Right lobe of liver (tissue), 6 donors: ENCODE measurements at regions not wholly inside any gene's neighbourhood (a gene's known extent, or its start where the extent isn't known, plus 50 kb on each side); places are given as distances from the start of the nearest gene placed in this dataset.

Experiments used
- ATAC-seq, 4 donors: fragments of 200-7000 bp; cut with Tn5 transposase; one replicate each; pipeline ENCODE4 v1.9.1; 2020; ENCODE audit warnings: mild to moderate bottlenecking in 4 of 4, moderate library complexity in 4 of 4
- DNase-seq, 3 donors: peaks; one replicate each; pipeline ENCODE4 v3.0.0-alpha.2; 2020
- H3K27ac ChIP-seq, 3 donors: fragments of 200-600 bp; one replicate each; pipeline ENCODE4 v1.8.0; 2022
- H3K27me3 ChIP-seq, 2 donors: fragments of 200-600 bp; one replicate each; pipeline ENCODE4 v1.8.0; 2022
- H3K36me3 ChIP-seq, 4 donors: fragments of 200-600 bp; sonication (generic) in 1 of 4; one replicate each; pipeline versions ENCODE4 v1.5.1 to v1.8.0; 2017 to 2022; ENCODE audit warnings: control low read depth in 1 of 4
- H3K4me1 ChIP-seq, 4 donors: fragments of 200-600 bp; sonication (generic) in 1 of 4; one replicate each; pipeline versions ENCODE4 v1.5.1 to v1.8.0; 2017 to 2022; ENCODE audit warnings: control low read depth in 1 of 4
- H3K4me3 ChIP-seq, 3 donors: fragments of 200-600 bp; one replicate each; pipeline ENCODE4 v1.8.0; 2022
- H3K9me3 ChIP-seq, 4 donors: fragments of 200-600 bp; sonication (generic) in 1 of 4; one replicate each; pipeline versions ENCODE4 v1.5.1 to v1.8.0; 2017 to 2022; ENCODE audit warnings: control low read depth in 1 of 4
- CTCF ChIP-seq, 4 donors: fragments of 200-600 bp in 3 of 4; fragments of 450-650 bp in 1 of 4; IDR thresholded peaks; one replicate each; pipeline versions ENCODE4 v1.5.1 to v1.8.0; 2016 to 2022; ENCODE audit warnings: antibody characterized with exemption in 4 of 4, mild to moderate bottlenecking in 2 of 4
- POLR2A ChIP-seq: fragments of 450-650 bp; IDR thresholded peaks from one replicate; pipeline ENCODE4 v1.6.1; 2017; ENCODE audit warnings: antibody characterized with exemption, mild to moderate bottlenecking
- WGBS: methylation state at CpG from one replicate; pipeline ENCODE4 v1.1.6; 2018; ENCODE audit warnings: low coverage, low lambda C conversion rate; ENCODE audit not compliant: insufficient coverage; ENCODE audit errors: missing lambda C conversion rate; 5-methylcytosine and 5-hydroxymethylcytosine counted together
- intact Hi-C, 2 donors: fragments of 100-400 bp; cut with DNase I; formaldehyde crosslinking; loops; one replicate each; pipeline versions ENCODE4 v1.11.2 to v1.14.1; 2022
- donor health status: DM: no; HTN: yes; CAD: no.
- donor health status: DM: no; HTN: no; CAD: no.
- donor health status: DM: no; HTN: no; CAD: no.
- donor health status: DM: no; HTN: yes; CAD: no.
- donor health status: DM: no; HTN: yes; CAD: no.

GRCh38 chr4:175422331-175422730 lies 389.7 kb downstream of the GPM6A start:
- intact Hi-C loops: no loop called here
- WGBS: 56% methylated on average over 2 of the region's 2 CpGs
- no peak for DNase-seq
- Histone ChIP-seq H3K4me3 (no peak overlapping the region), H3K36me3 (no peaks in the 10 kb centered on the region), H3K27me3 (no peaks in the 10 kb centered on the region), H3K9me3 (no peaks in the 10 kb centered on the region), H3K27ac (no peak overlapping the region), H3K4me1 (no peaks in the 10 kb centered on the region)
- TF ChIP-seq CTCF (IDR thresholded peaks at IDR 0.05) (no peak), POLR2A (no peak)
- ATAC-seq: no peak

GRCh38 chr4:175424111-175424510 lies 388.0 kb downstream of the GPM6A start:
- Histone ChIP-seq H3K27ac (no peak overlapping the region), H3K4me1 (no peaks in the 10 kb centered on the region), H3K9me3 (no peaks in the 10 kb centered on the region), H3K27me3 (no peaks in the 10 kb centered on the region), H3K4me3 (no peak overlapping the region), H3K36me3 (no peaks in the 10 kb centered on the region)
- intact Hi-C loops: no loop called here
- no peak for DNase-seq
- ATAC-seq: no peak
- TF ChIP-seq POLR2A (no peak), CTCF (IDR thresholded peaks at IDR 0.05) (no peak)
- WGBS: 61% methylated on average over 4 of the region's 4 CpGs

GRCh38 chr4:175427751-175428150 lies 384.3 kb downstream of the GPM6A start:
- WGBS: 92% methylated on average over 2 of the region's 44 CpGs
- intact Hi-C loops: no loop called here
- no peak overlapping the region for H3K27ac ChIP-seq
- H3K4me3 ChIP-seq: no peak overlapping the region
- H3K27me3 ChIP-seq: no peaks in the 10 kb centered on the region
- ATAC-seq: peak in 1 of 4 donors; percentile 44
- H3K4me1 ChIP-seq: no peaks in the 10 kb centered on the region
- no peak for DNase-seq
- H3K36me3 ChIP-seq: no peaks in the 10 kb centered on the region
- TF ChIP-seq CTCF (IDR thresholded peaks at IDR 0.05) (no peak), POLR2A (no peak)
- no peaks in the 10 kb centered on the region for H3K9me3 ChIP-seq

- ATAC-seq: no peak
- no peaks in the 10 kb centered on the region for H3K9me3 ChIP-seq
- no peak overlapping the region for H3K4me3 ChIP-seq
- H3K27ac ChIP-seq: no peak overlapping the region
- no peak for TF ChIP-seq CTCF (IDR thresholded peaks at IDR 0.05)
- TF ChIP-seq POLR2A: no peak
- no peaks in the 10 kb centered on the region for H3K27me3 ChIP-seq
- no peaks in the 10 kb centered on the region for H3K4me1 ChIP-seq
- 58% methylated on average over 1 of the region's 1 CpG for WGBS
- intact Hi-C loops: no loop called here
- H3K36me3 ChIP-seq: no peaks in the 10 kb centered on the region
- no peak for DNase-seq
Observed at GRCh38 chr4:175431694-175432093, 380.4 kb downstream of the GPM6A start.

GRCh38 chr4:175435381-175435783 lies 376.7 kb downstream of the GPM6A start:
- DNase-seq (no peak), ATAC-seq (no peak)

More at GRCh38 chr4:175435381-175435783, 376.7 kb downstream of the GPM6A start:
- Histone ChIP-seq H3K4me3 (no peak overlapping the region), H3K27ac (no peak overlapping the region), H3K4me1 (no peaks in the 10 kb centered on the region), H3K36me3 (no peaks in the 10 kb centered on the region), H3K9me3 (no peaks in the 10 kb centered on the region), H3K27me3 (no peaks in the 10 kb centered on the region)
- intact Hi-C loops: no loop called here
- WGBS: 28% methylated on average over 4 of the region's 4 CpGs
- TF ChIP-seq POLR2A: no peak
- TF ChIP-seq CTCF (IDR thresholded peaks at IDR 0.05): no peak
